HT-29 (cell line): ENCODE measurements at regions not wholly inside any gene's neighbourhood (a gene's known extent, or its start where the extent isn't known, plus 50 kb on each side); places are given as distances from the start of the nearest gene placed in this dataset.

ENCODE experiments used
- DNase-seq: peaks from one replicate; pipeline ENCODE4 v3.0.0-alpha.2; 2015; ENCODE audit warnings: low spot score

DNA sequence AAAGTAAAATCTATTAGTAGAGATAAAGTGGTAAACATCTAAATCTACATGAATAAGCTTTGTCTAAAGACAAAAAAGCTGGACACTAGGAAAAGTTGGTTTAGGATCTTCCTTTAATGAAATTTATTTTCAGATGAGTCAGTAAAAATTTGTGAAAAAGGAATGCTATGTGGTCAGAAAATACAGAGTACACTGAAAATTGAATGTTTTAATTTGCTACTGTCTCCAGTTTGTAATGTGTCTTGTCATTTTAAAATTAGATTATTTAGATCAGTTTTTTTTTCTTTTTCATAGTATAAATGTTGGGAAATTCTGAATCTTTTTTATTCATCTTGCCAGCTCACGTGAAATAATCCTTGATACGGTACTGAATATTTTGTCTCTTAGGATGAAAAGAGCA, 56.9 kb downstream of the SLITRK6 start:
- DNase-seq = no peak

DNA sequence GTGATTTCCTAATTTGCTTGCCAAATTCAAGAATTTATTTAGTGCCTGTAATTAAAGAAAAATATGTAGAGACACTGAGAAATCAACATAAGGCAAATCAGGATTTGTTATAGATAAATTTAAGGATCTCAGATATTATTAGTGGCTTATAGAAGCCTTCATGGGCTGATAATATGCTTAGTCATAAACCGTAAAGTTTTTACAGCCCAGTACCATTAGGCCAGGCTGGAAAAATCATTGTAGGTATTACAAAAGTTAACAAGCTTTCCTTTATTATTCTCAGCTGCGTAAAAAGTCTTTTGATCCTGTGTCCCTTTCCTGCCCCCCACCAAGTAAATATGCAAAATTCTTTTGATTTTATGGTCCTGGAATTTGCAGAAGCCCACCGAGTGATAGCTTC, 58.2 kb downstream of the SLITRK6 start:
- peak; percentile 61 for DNase-seq

DNA sequence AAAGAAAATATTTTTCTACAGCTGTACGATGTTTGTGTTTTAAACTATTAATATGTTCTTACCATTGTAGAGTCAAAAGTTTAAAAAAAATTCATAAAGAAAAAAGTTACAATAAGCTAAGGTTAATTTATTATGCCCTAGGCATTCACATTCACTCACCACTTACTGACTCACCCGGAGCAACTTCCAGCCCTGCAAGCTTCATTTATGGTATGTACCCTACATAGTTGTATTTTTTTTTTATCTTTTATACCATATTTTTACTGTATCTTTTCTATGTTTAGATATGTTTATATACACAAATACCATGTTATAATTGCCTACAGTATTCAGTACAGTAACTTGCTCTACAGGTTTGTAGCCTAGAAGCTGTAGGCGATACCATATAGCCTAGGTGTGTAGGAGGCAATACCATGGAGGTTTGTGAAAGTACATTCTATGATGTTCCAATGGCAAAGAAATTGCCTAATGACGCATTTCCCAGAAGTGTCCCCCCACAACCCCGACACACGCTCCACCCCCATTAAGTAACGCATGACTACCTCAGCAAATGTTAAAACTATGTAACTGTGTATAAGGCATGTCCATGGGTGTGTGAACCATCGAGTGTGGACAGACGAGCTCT, 60.4 kb downstream of the SLITRK6 start:
- no peak for DNase-seq

DNA sequence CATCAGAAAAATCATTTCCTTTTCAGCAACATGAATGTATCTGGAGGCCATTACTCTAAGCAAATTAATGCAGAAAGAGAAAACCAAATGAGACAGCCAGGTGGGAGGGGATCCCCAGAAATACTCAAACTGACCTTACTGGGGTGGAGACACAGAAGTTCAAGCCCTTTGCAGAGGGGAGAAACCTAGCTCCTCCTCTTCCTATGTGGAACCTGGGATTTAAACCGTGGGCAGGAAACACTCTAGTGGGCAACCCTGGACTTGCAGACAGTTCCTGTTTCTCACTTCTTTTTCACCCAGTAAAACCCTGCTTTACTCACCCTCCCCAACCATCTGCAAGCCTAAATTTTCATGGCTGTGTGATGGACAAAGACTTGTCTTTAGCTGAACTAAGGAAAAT, 61.3 kb downstream of the SLITRK6 start:
- no peak for DNase-seq

DNA sequence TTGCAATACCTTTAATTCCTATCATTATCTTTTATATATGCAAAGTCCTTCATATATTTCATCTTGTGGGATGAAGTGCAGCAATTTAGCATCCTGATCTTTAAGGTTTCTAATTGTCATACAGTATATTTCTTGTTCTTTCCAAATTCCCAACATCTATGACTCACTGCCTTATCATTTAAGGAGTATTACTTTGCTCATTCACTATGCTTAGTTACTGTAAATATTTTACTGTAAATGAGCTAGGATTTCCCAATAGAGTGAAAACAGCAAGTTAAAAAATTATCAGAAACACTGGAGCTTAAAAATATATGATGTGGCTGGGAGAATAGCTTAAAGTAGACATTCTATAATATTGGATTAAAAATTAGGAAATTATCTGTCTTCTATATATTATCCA, 69.9 kb downstream of the SLITRK6 start:
- DNase-seq = no peak

DNA sequence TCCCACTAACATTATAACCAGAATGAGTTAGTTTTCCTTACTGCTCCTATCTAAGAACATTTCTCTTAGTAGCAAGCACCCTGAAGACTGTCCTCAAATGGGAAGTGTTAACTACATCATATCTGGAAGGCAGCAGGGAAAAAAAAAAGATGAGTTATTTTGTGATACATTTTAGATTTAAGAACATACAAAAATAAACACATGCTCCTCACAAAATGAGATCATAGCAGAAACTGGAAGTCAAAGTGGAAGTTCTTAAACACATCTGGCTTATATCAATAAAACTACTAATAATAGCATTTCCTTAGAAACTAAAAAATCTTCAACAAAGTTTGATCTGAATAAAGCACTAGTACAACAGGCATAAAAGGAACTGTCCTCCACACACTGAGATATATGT, 70.4 kb downstream of the SLITRK6 start:
- DNase-seq = peak; percentile 16

DNA sequence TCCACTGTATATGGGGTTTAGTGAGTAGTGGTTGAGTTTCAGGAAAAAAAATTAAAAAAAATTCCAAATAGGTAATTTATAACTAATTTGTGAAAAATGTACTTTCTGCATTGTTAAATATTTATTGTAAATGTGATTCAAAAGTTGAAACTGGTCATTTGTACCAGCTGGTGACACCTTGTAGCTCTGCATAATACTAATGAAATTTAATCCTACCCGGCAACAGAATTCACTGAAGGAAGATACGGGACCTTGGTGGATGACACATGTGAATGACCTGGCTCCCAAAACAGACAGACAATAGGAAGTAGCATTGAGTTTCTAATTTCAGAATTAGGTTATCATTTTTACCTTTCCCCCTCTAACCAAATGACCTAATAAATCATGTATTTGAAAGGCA, 73.8 kb downstream of the SLITRK6 start:
- DNase-seq = peak; percentile 20

DNA sequence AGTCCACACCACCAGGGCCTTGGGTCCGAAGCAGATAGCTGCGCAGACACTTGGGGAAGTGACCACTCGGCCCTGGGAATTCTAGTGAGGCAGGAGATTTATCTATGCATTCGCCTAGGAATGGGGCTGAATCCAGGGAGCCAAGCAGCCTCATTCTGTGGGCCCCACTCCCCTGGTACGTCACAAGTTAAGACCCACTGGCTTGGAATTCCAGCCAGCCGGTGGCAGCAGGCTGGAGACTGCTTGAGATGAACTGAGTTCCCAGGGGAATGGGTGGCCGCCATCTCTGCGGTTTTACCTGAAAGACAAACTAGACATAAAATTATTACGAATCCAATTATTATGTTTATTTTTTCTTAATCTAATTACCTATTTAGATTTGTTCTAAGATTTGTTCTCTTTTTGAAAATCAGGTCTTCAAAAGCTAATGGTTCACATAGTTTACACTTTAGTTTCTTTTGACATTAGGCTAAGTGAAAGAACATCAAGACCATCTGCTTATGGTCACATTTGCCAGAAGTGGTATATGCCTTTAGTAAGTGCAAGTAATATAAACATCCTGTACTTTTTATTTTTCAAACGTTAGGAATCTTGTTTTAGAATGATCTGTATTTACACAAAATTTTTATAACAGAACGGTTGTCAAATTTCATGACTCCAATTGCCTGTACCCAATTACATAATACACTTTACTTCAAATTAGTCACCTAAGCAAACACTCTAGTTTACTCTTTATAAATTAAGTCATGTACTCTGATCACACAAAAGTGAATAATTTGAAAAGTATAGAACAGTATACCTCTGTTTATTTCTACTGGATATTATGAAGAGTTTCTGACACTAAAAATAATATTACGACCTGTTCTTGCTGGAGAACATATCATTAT, 74.4 kb downstream of the SLITRK6 start:
- peak; percentile 43 for DNase-seq

DNA sequence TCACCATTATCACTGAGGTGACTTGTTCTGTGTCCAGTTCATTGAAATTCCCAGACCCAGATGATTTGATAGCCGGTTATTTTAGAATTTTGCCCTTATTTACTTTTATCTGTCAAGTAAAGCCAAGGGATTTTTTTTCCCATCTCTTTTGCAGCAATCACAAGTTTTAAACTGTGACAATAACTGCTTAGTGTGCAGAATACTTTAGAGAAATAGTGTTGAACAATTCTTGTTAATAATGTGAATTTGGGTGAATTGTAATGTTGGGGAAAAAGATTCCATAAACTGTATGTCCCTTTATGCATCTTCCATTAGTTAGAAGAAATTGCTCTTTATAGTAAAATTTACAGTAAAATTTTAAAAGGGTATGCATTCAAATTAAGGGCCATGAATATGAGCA, 79.5 kb downstream of the SLITRK6 start:
- DNase-seq = no peak

DNA sequence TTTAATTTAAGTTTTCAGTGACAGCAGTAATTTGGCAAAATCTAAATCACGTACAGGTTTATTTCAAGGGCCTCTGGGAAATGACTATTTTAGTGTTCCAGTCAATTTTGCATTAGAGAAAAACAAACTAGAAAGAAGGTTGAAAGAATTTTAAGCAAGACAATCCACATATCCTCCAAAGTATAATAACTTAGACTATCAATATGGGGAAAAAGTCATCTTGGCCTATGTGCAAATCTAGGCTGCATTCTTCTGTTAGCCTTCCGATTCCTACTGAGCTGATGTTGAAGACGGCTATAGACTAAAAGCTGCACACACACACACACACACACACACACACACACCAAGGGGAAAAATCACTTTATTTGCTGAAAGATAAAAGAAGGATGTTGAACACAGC, 81.3 kb downstream of the SLITRK6 start:
- no peak for DNase-seq

DNA sequence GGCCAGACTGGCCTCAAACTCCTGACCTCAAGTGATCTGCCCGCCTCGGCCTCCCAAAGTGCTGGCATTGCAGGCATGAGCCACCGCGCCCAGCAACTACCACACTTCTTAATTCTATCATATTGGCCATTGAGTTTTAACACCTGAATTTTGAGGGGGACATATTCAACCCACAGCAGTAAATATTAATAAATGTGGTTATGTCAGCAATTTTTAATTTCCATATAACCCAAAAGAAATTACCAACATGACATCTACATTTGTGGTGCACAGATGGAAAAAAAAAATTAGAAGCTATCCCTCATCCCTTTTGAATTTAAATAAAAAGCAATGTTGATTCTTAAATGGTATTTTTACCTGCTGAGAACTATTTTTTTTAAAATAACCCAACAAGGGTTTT, 88.7 kb downstream of the SLITRK6 start:
- DNase-seq = no peak

DNA sequence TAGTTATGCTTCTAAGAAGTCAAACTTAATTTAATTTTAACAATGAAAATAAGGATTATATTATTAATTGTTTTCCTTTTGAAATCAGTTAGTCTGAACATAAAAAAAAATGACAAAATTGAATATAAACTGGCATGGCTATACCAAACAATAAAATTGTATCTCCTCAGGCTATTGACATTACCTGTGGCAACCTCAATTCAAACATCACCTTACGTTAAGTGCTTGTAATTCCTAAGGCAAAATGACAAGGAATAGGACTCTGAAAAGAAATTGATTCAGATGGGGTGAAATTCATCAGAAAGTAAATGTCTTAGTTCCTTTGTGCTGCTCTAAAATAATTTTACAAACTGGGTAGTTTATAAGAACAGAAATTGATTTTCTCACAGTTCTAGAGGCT, 89.5 kb downstream of the SLITRK6 start:
- no peak for DNase-seq

DNA sequence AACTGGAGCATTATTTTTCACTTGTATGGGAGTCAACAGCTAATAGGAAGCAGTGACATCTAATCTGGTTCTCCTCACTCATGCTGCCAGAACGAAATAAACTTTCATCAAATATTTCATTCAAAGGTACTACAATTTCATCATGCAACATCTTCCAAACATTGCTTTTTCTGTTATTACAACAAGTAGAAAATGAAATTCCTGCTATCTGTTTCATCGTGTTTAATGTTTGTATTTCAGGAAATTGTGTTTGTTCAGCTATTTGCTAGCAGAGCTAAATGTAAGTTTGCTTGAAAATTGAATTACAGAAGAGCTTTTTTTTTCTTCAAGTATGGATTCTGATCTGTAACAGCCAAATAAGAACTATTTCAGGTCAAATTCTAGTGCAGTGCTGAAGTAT, 90.1 kb downstream of the SLITRK6 start:
- no peak for DNase-seq

DNA sequence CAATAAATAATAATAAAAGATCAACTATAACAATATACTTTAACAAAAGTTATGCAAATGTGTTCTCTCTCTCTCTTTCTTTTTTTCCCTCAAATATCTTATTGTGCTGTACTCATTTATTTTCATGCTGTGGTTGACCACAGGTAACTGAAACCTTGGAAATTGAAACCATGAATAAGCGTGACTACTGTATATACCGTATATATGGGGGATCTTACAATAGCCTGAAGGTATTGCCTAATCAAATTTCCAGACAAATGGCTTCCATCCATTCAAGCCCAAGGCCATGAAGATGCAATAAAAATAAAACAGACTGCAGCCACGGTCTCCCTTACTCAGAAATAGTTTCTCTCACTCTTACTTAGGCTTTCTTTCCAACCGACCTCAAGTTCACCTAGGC, 98.3 kb downstream of the SLITRK6 start:
- no peak for DNase-seq

DNA sequence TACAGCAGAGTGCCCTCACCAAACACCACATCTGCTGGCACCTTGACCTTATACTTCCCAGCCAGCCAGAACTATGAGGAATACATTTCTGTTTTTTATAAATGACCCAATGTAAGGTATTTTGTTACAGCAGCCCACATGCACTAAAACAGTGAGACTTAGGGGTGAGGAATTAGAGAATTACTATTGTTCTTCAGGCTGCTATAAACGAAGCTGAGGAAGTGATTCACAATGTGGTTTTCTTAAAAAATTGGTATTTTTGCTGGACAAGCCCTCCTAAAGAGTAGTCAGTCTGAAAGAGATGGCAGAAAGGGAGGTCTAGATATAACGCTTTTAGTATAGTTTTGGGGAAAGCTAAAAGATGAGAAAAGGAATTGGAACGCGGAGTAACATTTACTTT, 101.0 kb downstream of the SLITRK6 start:
- DNase-seq = no peak

DNA sequence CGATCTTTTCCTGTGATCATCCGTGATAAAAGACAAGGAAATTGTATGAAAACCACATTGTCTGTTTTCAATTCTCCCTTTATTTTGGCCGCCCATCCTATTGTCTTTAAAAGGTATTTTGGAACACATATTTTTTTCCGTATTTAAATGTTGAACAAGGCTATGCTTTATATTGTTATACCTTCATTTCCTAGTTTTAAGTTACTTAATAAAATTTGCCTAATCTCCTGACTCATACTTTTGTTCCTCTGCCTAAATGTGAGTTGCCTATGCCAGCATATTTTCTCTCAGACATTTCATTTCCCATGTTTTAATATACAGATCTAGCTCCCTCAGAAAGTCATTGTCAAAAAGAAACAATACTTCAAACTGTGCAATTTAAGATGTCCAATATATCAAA, 104.2 kb downstream of the SLITRK6 start:
- DNase-seq = no peak

DNA sequence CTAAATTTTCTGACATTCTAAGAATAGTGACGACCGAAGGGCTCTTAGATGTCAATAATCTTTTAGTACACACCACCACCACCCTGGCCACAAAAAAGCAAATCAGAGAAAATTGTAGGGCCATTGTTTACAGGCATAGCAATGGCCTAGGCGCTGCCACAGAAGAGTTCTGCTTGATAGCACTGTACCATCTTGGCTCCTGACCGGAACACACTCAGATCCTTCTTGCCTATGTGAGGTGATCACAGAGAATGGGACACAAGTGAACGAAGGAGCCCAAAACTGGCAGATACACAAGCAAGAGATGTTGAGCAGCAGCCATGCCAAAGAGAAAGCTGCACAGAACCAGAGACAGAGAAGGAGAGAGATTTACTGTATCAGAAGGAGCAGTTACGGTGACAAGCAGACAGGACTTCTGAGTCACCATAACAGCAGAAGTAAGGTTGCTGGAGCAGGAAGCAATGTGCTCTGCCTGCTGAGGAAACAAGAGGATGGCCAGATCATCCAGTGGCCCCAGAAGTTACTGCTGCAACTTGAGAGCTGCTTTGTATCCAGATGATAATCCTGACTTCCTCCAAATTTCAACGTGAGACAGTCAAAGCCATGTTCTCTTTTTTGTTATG, 105.2 kb downstream of the SLITRK6 start:
- DNase-seq = peak; percentile 61

DNA sequence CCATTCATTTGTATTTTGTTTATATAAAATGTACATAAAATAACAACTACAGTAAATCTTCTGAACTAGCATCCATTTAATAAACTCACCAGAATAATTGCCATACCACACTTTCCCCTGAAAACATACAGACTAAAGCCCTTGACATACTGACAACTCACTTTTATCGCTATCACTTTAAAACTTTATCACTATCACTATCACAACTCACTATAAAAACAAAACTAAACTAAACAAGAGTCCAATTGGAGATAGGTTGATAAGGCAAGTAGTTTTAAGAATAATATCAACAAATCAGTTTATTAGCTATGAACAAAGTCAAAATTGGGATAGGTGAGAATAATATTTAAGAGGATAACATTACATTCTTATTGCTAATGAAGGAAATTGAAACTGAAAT, 108.9 kb downstream of the SLITRK6 start:
- no peak for DNase-seq

DNA sequence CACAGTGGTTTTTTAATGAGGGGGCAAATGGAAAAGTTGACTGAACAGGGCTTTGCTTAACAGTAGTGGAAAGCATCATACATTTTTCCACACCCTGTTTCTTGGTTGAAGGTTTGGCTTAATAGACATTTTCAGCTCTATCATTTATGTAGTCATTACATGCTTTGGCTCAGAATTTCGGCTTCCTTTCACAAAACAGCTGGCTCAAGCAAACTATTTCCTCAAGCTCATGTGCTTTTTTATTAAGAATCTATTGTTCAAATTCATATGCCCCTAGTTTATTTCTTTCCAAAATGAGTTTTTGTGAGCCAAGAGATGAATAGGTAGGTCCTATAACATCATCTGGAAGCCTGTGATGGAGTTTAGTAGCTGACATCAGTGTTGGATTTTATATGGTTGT, 113.8 kb downstream of the SLITRK6 start:
- DNase-seq = no peak

DNA sequence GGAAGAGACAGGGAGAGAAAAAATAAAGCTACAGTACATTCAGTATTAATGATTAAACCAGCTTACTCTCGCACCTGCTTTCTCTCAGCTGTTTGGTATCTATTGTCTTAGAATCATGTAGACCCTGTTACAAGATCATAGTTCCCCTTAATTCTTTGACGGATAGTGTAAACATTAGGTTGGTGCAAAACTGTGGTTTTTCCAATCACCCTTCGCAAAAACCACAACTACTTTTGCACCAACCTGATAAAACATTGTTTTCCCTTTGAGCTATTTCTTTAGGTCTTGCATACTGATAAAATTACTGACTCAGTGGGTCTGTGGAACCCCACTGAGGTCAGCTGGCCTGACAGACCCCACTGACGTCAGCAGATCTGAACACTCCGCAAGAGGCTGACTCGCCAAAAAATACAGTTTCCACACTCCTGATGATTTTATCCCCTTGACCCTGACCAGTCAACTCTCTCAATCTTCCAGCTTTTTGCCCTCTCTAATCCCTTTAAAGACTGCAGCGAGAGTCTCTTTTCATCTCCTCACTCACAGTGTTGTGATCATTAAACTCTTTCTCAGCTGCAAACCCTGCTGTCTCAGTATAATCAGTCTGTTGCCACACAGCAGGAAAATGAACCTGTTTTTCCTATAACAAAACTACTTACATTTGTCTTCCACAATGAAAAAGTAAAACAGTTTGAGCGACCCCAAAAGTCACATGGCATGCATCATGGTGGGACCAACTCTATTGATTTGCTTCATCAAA, 123.9 kb downstream of the SLITRK6 start:
- no peak for DNase-seq

DNA sequence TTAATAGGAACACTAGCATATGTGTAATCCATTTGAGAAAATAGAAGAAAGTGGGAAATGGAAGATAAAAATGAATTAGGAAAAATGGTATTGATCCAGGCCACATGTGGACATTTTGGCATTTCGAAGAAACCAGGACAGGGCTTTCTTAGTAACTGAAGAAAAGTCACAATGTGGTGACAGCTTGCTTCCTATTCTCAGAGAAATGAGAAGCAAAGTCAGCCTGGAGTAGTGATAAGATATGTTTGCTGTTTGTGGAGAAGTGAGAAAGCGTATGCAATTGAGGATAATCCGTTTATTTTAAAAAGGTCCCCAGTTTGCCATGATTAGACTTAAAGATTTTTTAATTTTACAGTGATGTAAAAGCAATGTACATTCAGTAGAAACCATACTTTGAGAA, 127.9 kb downstream of the SLITRK6 start:
- no peak for DNase-seq

DNA sequence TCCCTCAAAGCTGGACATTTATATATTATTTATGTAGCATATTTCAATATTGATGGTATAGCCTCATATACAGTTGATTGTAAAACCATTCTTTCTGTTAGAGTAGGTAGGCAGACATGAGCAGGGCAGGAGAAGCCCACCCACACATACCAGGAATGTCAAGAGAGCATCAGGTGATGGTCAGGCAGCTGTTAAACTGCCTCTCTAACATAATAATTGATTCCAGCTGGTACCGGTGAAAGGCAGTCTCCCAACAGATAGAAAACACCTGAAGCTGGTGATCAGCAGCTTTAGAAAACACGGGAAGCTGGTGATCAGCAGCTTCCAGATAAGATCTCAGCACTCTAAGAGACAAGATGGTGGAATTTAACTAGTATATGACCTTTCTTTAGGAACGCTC, 132.9 kb downstream of the SLITRK6 start:
- DNase-seq = no peak
